ENCODE measurements at regions not wholly inside any gene's neighbourhood (a gene's known extent, or its start where the extent isn't known, plus 50 kb on each side); places are given as distances from the start of the nearest gene placed in this dataset.
"Not testable (repeated sequence)": the region's sequence is repeated elsewhere in the genome, so short reads cannot be mapped to it uniquely, and the experiment has no call there.

- not testable (repeated sequence) for DNase-seq
Measured at GRCh38 chr15:30845536-30845935, 58.2 kb upstream of the FAN1 start.

All from left hindlimb (tissue), 1 donor.